A673 (cell line): ENCODE measurements at regions not wholly inside any gene's neighbourhood (a gene's known extent, or its start where the extent isn't known, plus 50 kb on each side); places are given as distances from the start of the nearest gene placed in this dataset.
"Not testable (repeated sequence)": the region's sequence is repeated elsewhere in the genome, so short reads cannot be mapped to it uniquely, and the experiment has no call there.

Experiments
- BruUV-seq: library from RNA; stranded (reverse); fragments of 400-500 nt; replicated peaks from 2 replicates; lab custom pipeline; 2021; lab: Mats Ljungman, UMichigan
- CTCF ChIA-PET: fragments of 300-600 bp; sonication (Branson Sonifier 250); formaldehyde crosslinking; loops from one replicate; lab custom pipeline; 2022; ENCODE audit warnings: antibody characterized with exemption; lab: Charles Lee
- POLR2A ChIA-PET: fragments of 300-600 bp; sonication (Branson Sonifier 250); formaldehyde crosslinking; loops from one replicate; lab custom pipeline; 2022; ENCODE audit warnings: antibody characterized with exemption; ENCODE audit not compliant: low non-redundant PET; lab: Charles Lee
- DNase-seq: peaks from one replicate; pipeline ENCODE4 v3.0.0-alpha.2; 2015; ENCODE audit warnings: low spot score
- H3K27ac ChIP-seq: fragments of 200-600 bp; sonication (generic); 2 replicates; pipeline ENCODE4 v1.5.1; 2016; ENCODE audit warnings: mixed run types, low read depth, mild to moderate bottlenecking, mixed read lengths, antibody characterized with exemption, low read length; ENCODE audit not compliant: poor library complexity, severe bottlenecking
- H3K27me3 ChIP-seq: fragments of 200-600 bp; sonication (generic); replicated peaks from 2 replicates; pipeline ENCODE4 v1.6.1; 2017; ENCODE audit warnings: mixed run types, low read depth, mild to moderate bottlenecking, mixed read lengths, antibody characterized with exemption, low read length; ENCODE audit not compliant: insufficient read depth, poor library complexity
- H3K36me3 ChIP-seq: fragments of 200-600 bp; sonication (generic); 2 replicates; pipeline ENCODE4 v1.6.1; 2016; ENCODE audit warnings: mixed run types, mild to moderate bottlenecking, mixed read lengths, antibody characterized with exemption, low read length; ENCODE audit not compliant: insufficient read depth, poor library complexity, severe bottlenecking
- H3K4me1 ChIP-seq: fragments of 200-600 bp; sonication (generic); 2 replicates; pipeline ENCODE4 v1.6.1; 2017; ENCODE audit warnings: mixed run types, mild to moderate bottlenecking, mixed read lengths, antibody characterized with exemption, low read length; ENCODE audit not compliant: insufficient read depth, poor library complexity, severe bottlenecking
- H3K4me3 ChIP-seq: fragments of 200-600 bp; sonication (generic); 2 replicates; pipeline ENCODE4 v1.5.1; 2016; ENCODE audit warnings: low read depth, mixed run types, mild to moderate bottlenecking, mixed read lengths, low read length; ENCODE audit not compliant: poor library complexity, severe bottlenecking
- H3K9me3 ChIP-seq: fragments of 200-600 bp; sonication (generic); 2 replicates; pipeline ENCODE4 v1.6.1; 2016; ENCODE audit warnings: mixed run types, low read depth, mild to moderate bottlenecking, mixed read lengths, antibody characterized with exemption, low read length; ENCODE audit not compliant: poor library complexity, severe bottlenecking
- EZH2 ChIP-seq: fragments of 200-600 bp; sonication (generic); IDR thresholded peaks from 2 replicates; pipeline ENCODE4 v1.6.1; 2017; ENCODE audit warnings: borderline replicate concordance, low read depth, mild to moderate bottlenecking, mixed read lengths, antibody characterized with exemption, low read length; ENCODE audit not compliant: poor library complexity, severe bottlenecking
- intact Hi-C: fragments of 100-400 bp; cut with micrococcal nuclease; formaldehyde crosslinking; loops from one replicate; pipeline ENCODE4 v1.10.0; 2022; ENCODE audit not compliant: unreplicated experiment
- TF ChIP-seq, protein P1 (sequence below): fragments of 300-800, 200-600 bp; sonication (generic); conservative IDR thresholded peaks from 2 replicates; pipeline ENCODE4 v1.5.1; 2017; ENCODE audit warnings: low read depth, mild to moderate bottlenecking, antibody characterized with exemption, low read length, moderate library complexity, mixed read lengths

DNA sequence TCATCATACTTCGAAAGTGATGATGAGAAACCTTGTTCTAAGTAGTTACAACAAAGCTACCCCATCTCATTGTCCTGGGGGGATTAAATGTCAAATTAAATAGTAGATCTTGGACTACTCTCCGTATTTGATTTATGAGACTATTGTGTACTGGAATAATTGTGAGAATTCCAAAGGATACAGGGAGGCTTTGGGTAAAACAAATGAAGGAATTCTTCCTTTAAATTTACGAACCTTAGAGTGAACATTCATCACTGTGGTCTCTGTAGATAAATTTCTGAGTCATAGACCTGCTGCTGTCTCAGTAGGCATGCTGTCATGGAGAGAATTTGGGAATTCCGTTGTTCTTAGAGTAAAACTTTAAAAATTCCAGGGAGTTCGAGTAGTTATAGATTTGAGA, 836.2 kb downstream of the DNAH5 start:
- CTCF ChIA-PET, result no interaction called here
- H3K4me1 ChIP-seq, result no peaks in the 10 kb centered on the region
- DNase-seq, result no peak
- intact Hi-C loops, result no loop called here
- BruUV-seq, result no TSS peak
- H3K4me3 ChIP-seq, result no peak overlapping the region
- no peak overlapping the region for H3K27ac ChIP-seq
- H3K27me3 ChIP-seq, result no peaks in the 10 kb centered on the region
- POLR2A ChIA-PET, result no interaction called here
- H3K36me3 ChIP-seq, result no peaks in the 10 kb centered on the region
- H3K9me3 ChIP-seq, result peaks cover 31% of the 10 kb centered on the region
- TF ChIP-seq, protein P1, sequence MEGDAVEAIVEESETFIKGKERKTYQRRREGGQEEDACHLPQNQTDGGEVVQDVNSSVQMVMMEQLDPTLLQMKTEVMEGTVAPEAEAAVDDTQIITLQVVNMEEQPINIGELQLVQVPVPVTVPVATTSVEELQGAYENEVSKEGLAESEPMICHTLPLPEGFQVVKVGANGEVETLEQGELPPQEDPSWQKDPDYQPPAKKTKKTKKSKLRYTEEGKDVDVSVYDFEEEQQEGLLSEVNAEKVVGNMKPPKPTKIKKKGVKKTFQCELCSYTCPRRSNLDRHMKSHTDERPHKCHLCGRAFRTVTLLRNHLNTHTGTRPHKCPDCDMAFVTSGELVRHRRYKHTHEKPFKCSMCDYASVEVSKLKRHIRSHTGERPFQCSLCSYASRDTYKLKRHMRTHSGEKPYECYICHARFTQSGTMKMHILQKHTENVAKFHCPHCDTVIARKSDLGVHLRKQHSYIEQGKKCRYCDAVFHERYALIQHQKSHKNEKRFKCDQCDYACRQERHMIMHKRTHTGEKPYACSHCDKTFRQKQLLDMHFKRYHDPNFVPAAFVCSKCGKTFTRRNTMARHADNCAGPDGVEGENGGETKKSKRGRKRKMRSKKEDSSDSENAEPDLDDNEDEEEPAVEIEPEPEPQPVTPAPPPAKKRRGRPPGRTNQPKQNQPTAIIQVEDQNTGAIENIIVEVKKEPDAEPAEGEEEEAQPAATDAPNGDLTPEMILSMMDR, result no peak
- no peak for TF ChIP-seq EZH2

DNA sequence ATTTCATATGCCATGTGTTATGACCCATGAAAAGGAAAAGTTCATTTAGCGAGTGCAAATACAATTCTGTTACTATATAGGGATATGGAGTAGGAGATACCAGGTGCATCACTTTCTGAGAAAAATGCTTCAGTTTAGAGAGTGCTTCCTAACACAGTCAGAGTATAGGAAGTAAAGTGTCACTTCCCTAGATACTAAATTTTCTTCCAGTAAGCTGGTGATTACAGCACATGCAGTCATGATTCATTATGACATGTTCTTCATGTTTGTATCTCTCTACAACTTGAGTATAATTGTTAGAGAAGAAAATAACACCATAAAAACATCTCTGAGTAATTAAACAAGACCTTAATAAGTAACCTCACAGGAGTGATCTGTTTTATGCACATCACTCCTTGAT, 837.0 kb downstream of the DNAH5 start:
- Histone ChIP-seq H3K27me3 (no peaks in the 10 kb centered on the region), H3K27ac (no peak overlapping the region), H3K4me3 (no peak overlapping the region), H3K4me1 (no peaks in the 10 kb centered on the region), H3K9me3 (peaks cover 31% of the 10 kb centered on the region), H3K36me3 (no peaks in the 10 kb centered on the region)
- TF ChIP-seq, protein P1, result no peak
- no peak for TF ChIP-seq EZH2
- BruUV-seq, result no TSS peak
- ChIA-PET POLR2A (no interaction called here), CTCF (no interaction called here)
- DNase-seq, result no peak
- intact Hi-C loops, result no loop called here

DNA sequence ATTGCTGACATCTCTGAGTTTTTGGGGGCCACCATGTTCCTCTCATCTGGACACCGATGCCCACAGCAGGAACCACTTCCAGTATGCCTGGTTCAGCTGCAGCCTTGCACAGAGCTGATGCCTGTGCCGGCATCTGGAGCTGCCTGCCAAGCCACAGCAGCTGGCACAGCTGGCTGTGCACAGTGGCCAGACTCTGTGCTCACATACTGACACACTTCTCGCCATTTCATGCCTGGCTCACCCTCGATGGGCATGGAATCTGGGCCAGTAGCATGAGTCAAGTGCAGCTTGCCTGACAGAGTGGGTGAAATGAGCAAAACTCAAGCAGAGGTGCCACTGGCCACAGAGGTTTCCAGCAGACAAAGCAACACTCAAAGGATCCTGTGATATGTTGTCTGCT, 863.4 kb downstream of the DNAH5 start:
- intact Hi-C loops, result no loop called here
- Histone ChIP-seq H3K36me3 (no peaks in the 10 kb centered on the region), H3K27me3 (no peaks in the 10 kb centered on the region), H3K4me1 (no peaks in the 10 kb centered on the region), H3K4me3 (no peak overlapping the region), H3K9me3 (peaks cover 50% of the 10 kb centered on the region), H3K27ac (no peak overlapping the region)
- ChIA-PET POLR2A (no interaction called here), CTCF (no interaction called here)
- no TSS peak for BruUV-seq
- DNase-seq, result no peak
- TF ChIP-seq EZH2, result no peak
- TF ChIP-seq, protein P1, result no peak

DNA sequence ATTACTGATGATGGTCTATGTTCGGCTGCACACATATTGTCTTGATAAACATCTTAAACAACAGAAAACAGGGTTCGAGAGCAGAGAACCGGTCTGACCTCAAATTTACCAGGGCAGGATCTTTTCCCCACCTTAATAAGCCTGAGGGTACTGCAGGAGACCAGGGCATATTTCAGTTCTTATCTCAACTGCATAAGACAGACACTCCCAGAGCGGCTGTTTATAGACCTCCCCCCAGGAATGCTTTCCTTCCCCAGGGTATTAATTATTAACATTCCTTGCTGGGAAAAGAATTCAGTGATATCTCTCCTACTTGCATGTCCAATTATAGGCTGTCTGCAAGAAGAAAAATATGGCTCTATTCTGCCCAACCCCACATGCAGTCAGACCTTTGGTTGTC, 871.6 kb downstream of the DNAH5 start:
- H3K4me1 ChIP-seq, H3K27ac ChIP-seq, POLR2A ChIA-PET, H3K36me3 ChIP-seq, CTCF ChIA-PET, H3K27me3 ChIP-seq, BruUV-seq, DNase-seq, H3K4me3 ChIP-seq, intact Hi-C loops: not testable (repeated sequence)
- H3K9me3 ChIP-seq, result peaks cover 52% of the 10 kb centered on the region
